Endodermal cell (in vitro differentiated cells): ENCODE measurements at regions not wholly inside any gene's neighbourhood (a gene's known extent, or its start where the extent isn't known, plus 50 kb on each side); places are given as distances from the start of the nearest gene placed in this dataset.
A peak's percentile ranks its signal among the peaks of the same experiment; 100 is the strongest.

ENCODE experiments used
- DNase-seq: peaks from one replicate; pipeline ENCODE4 v3.0.0-alpha.2; 2017
- H3K27ac ChIP-seq: 2 replicates; pipeline ENCODE4 v1.5.1; 2013; ENCODE audit warnings: mild to moderate bottlenecking, low read depth, low read length, moderate library complexity
- H3K27me3 ChIP-seq: 2 replicates; pipeline ENCODE4 v1.6.1; 2013; ENCODE audit warnings: mild to moderate bottlenecking, low read length, moderate library complexity; ENCODE audit not compliant: insufficient read depth, control insufficient read depth, poor library complexity, severe bottlenecking
- H3K36me3 ChIP-seq: 2 replicates; pipeline ENCODE4 v1.7.0; 2013; ENCODE audit warnings: mild to moderate bottlenecking, low read length, moderate library complexity; ENCODE audit not compliant: control insufficient read depth, insufficient read depth
- H3K4me1 ChIP-seq: one replicate; pipeline ENCODE4 v1.7.0; 2013; ENCODE audit warnings: low read length; ENCODE audit not compliant: control insufficient read depth, insufficient read depth
- H3K4me3 ChIP-seq: 2 replicates; pipeline ENCODE4 v1.5.1; 2013; ENCODE audit warnings: mild to moderate bottlenecking, low read length, moderate library complexity
- H3K9ac ChIP-seq: 2 replicates; pipeline ENCODE4 v1.6.1; 2013; ENCODE audit warnings: mild to moderate bottlenecking, low read length, moderate library complexity; ENCODE audit not compliant: poor library complexity, severe bottlenecking; ENCODE audit errors: extremely low read depth
- H3K9me3 ChIP-seq: 2 replicates; pipeline ENCODE4 v1.6.1; 2013; ENCODE audit warnings: mild to moderate bottlenecking, low read length, moderate library complexity; ENCODE audit not compliant: control insufficient read depth
- H3K27ac Mint-ChIP-seq: 2 replicates; pipeline ENCODE4 v1.8.0; 2020; ENCODE audit warnings: mixed read lengths
- H3K27me3 Mint-ChIP-seq: 2 replicates; pipeline ENCODE4 v1.8.0; 2021; ENCODE audit warnings: mild to moderate bottlenecking, mixed read lengths; ENCODE audit not compliant: insufficient read depth
- H3K36me3 Mint-ChIP-seq: 2 replicates; pipeline ENCODE4 v1.8.0; 2020; ENCODE audit warnings: low read depth, mixed read lengths
- H3K4me1 Mint-ChIP-seq: 2 replicates; pipeline ENCODE4 v1.8.0; 2020; ENCODE audit warnings: mixed read lengths
- H3K4me3 Mint-ChIP-seq: 2 replicates; pipeline ENCODE4 v1.8.0; 2020; ENCODE audit warnings: mild to moderate bottlenecking, moderate library complexity, mixed read lengths
- H3K9me3 Mint-ChIP-seq: 2 replicates; pipeline ENCODE4 v1.8.0; 2020; ENCODE audit warnings: mild to moderate bottlenecking, mixed read lengths
- WGBS, 2 experiments: methylation state at CpG; one replicate each; pipeline versions ENCODE4 v1.1.5 to v1.1.7; 2013; ENCODE audit warnings: missing lambda C conversion rate in 2 of 2, mixed read lengths in 1 of 2; ENCODE audit not compliant: insufficient coverage in 1 of 2, insufficient read length in 1 of 2; 5-methylcytosine and 5-hydroxymethylcytosine counted together
- TF ChIP-seq, protein P1 (sequence below): fragments of 200-600 bp; sonication (generic); conservative IDR thresholded peaks from 2 replicates; pipeline ENCODE4 v1.5.0; 2021; ENCODE audit warnings: antibody characterized with exemption, mild to moderate bottlenecking

DNA sequence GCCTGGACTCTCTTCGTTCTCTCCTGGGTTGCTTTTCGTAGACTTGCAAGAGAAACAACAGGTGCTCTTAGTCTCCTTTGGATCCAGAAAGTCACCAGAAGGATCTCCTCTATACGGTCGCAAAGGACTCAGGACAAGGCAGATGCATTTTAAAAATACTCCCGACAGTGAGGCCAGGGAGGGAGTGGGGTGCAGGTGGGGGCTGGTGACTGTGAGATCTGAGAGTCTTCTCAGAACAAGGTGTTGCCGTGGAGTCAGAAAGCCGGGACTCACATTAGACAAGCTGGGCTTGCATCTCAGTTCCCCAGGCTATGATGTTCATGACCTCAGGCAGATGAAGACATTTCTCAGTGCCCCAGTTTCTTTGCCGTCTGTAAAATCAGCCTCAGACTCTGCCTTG is 507.2 kb downstream of the TCERG1L start:
- H3K27ac ChIP-seq: no peak overlapping the region
- no peaks in the 10 kb centered on the region for H3K4me1 Mint-ChIP-seq
- H3K27ac Mint-ChIP-seq: no peak overlapping the region
- H3K4me1 ChIP-seq: no peaks in the 10 kb centered on the region
- H3K9ac ChIP-seq: no peak overlapping the region
- H3K4me3 ChIP-seq: no peak overlapping the region
- no peaks in the 10 kb centered on the region for H3K36me3 ChIP-seq
- no peaks in the 10 kb centered on the region for H3K9me3 Mint-ChIP-seq
- TF ChIP-seq, protein P1, sequence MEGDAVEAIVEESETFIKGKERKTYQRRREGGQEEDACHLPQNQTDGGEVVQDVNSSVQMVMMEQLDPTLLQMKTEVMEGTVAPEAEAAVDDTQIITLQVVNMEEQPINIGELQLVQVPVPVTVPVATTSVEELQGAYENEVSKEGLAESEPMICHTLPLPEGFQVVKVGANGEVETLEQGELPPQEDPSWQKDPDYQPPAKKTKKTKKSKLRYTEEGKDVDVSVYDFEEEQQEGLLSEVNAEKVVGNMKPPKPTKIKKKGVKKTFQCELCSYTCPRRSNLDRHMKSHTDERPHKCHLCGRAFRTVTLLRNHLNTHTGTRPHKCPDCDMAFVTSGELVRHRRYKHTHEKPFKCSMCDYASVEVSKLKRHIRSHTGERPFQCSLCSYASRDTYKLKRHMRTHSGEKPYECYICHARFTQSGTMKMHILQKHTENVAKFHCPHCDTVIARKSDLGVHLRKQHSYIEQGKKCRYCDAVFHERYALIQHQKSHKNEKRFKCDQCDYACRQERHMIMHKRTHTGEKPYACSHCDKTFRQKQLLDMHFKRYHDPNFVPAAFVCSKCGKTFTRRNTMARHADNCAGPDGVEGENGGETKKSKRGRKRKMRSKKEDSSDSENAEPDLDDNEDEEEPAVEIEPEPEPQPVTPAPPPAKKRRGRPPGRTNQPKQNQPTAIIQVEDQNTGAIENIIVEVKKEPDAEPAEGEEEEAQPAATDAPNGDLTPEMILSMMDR: no peak
- H3K36me3 Mint-ChIP-seq: no peaks in the 10 kb centered on the region
- peak; percentile 3 for DNase-seq
- no peaks in the 10 kb centered on the region for H3K27me3 ChIP-seq
- H3K4me3 Mint-ChIP-seq: no peak overlapping the region
- no peaks in the 10 kb centered on the region for H3K27me3 Mint-ChIP-seq
- 89 to 94% methylated on average over 7 to 8 of the region's 8 CpGs for WGBS, 2 experiments
- H3K9me3 ChIP-seq: no peaks in the 10 kb centered on the region

DNA sequence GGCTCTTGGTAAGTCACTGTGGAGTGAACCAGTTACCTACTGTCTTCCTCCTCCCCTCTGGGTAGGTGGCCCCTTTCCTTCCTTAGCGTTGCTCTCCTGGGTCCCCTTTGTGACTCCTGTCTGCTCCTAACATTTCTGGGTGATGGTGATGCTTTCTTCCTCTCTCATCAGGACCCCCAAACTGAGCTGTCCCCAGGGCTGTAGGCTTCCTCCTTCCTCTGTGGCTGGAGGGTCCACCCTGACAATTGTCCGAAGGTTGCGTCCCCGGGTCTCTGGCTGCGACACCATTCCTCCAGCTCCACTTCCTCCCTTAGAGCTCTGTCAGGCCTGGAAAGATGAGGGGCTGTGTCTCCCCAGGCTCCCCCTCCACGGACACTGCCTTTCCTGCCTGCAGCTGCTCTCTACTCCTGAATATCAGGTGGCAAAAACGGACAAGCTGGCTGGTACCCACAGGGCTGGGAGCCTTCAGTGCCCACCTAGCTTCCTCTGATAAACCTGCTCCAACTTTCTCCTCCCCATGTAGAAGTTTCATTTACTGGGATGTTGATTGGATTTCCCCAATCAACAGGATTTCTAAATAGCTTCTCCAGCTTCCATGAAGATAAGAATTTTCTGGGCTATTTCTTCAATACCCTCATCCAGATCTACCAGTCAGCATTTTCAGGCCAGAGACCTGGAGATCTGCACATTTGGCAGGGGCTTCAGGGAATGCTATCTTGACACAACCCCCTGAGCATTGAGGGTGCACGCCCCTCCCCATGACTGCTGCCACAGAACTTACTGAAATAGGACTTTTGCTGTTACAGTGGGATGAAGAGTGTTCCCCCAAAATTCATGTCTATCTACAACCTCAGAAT is 506.5 kb downstream of the TCERG1L start:
- Histone ChIP-seq H3K27me3 (no peaks in the 10 kb centered on the region), H3K9ac (no peak overlapping the region), H3K9me3 (no peaks in the 10 kb centered on the region), H3K36me3 (no peaks in the 10 kb centered on the region), H3K4me1 (no peaks in the 10 kb centered on the region), H3K4me3 (no peak overlapping the region), H3K27ac (no peak overlapping the region)
- peak; percentile 20 for DNase-seq
- Mint-ChIP-seq H3K4me3 (no peak overlapping the region), H3K4me1 (no peaks in the 10 kb centered on the region), H3K36me3 (no peaks in the 10 kb centered on the region), H3K27me3 (no peaks in the 10 kb centered on the region), H3K27ac (no peak overlapping the region), H3K9me3 (no peaks in the 10 kb centered on the region)
- TF ChIP-seq, protein P1: no peak
- WGBS, 2 experiments: 91 to 96% methylated on average over 4 to 8 of the region's 8 CpGs

DNA sequence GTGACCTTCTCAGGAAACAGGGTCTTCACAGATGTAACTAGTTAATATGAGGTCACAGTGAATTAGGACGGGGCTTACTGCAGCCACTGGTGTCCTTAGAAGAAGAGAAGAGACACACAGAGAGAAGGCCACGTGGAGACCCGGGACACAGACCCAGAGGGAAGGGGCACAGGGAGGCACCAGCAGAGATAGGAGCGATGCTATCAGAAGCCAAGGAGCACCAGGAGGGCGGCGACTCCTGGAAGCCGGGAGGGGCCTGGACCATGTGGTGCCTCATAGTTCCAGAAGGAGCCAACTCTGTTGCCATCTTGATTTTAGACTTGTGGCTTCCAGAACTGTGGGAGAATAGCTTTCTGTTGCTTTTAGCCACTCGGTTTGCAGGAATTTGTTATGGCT is 505.9 kb downstream of the TCERG1L start:
- H3K9me3 ChIP-seq: no peaks in the 10 kb centered on the region
- H3K4me3 ChIP-seq: no peak overlapping the region
- H3K36me3 Mint-ChIP-seq: no peaks in the 10 kb centered on the region
- no peaks in the 10 kb centered on the region for H3K27me3 ChIP-seq
- no peaks in the 10 kb centered on the region for H3K27me3 Mint-ChIP-seq
- no peak overlapping the region for H3K9ac ChIP-seq
- no peaks in the 10 kb centered on the region for H3K36me3 ChIP-seq
- WGBS, 2 experiments: 89 to 93% methylated on average over 7 to 8 of the region's 8 CpGs
- no peaks in the 10 kb centered on the region for H3K9me3 Mint-ChIP-seq
- no peak overlapping the region for H3K27ac Mint-ChIP-seq
- TF ChIP-seq, protein P1: no peak
- no peaks in the 10 kb centered on the region for H3K4me1 Mint-ChIP-seq
- no peak overlapping the region for H3K4me3 Mint-ChIP-seq
- H3K4me1 ChIP-seq: no peaks in the 10 kb centered on the region
- DNase-seq: peak; percentile 25
- no peak overlapping the region for H3K27ac ChIP-seq
